Left kidney (tissue), 1 donor: ENCODE measurements at regions not wholly inside any gene's neighbourhood (a gene's known extent, or its start where the extent isn't known, plus 50 kb on each side); places are given as distances from the start of the nearest gene placed in this dataset.

ENCODE experiments used
- DNase-seq: peaks from one replicate; pipeline ENCODE4 v3.0.0-alpha.2; 2013

GRCh38 chr22:49078076-49078710 is 749.5 kb downstream of the BRD1 start:
- no peak for DNase-seq

- no peak for DNase-seq
Measured at GRCh38 chr22:49077586-49077985, 750.1 kb downstream of the BRD1 start.

- DNase-seq = no peak
Measured at GRCh38 chr22:49077036-49077393, 750.7 kb downstream of the BRD1 start.

GRCh38 chr22:49076300-49077035 is 751.2 kb downstream of the BRD1 start:
- no peak for DNase-seq

- no peak for DNase-seq
Measured at GRCh38 chr22:49075150-49075549, 752.5 kb downstream of the BRD1 start.

GRCh38 chr22:49073873-49074417 is 753.7 kb downstream of the BRD1 start:
- DNase-seq = no peak

GRCh38 chr22:49072996-49073645 is 754.6 kb downstream of the BRD1 start:
- DNase-seq = no peak

- no peak for DNase-seq
Measured at GRCh38 chr22:49070501-49070900, 757.2 kb downstream of the BRD1 start.

- DNase-seq = no peak
Measured at GRCh38 chr22:49068861-49069500, 758.7 kb downstream of the BRD1 start.

- DNase-seq = no peak
Measured at GRCh38 chr22:49067504-49067903, 760.2 kb downstream of the BRD1 start.

- no peak for DNase-seq
Measured at GRCh38 chr22:49066619-49067018, 761.1 kb downstream of the BRD1 start.

GRCh38 chr22:49064836-49065235 is 762.8 kb downstream of the BRD1 start:
- no peak for DNase-seq

GRCh38 chr22:49063545-49063890 is 764.2 kb downstream of the BRD1 start:
- no peak for DNase-seq

GRCh38 chr22:49062802-49063544 is 764.7 kb downstream of the BRD1 start:
- DNase-seq = no peak

- no peak for DNase-seq
Measured at GRCh38 chr22:49062155-49062801, 765.4 kb downstream of the BRD1 start.

- DNase-seq = no peak
Measured at GRCh38 chr22:49057910-49058309, 769.8 kb downstream of the BRD1 start.

- DNase-seq = no peak
Measured at GRCh38 chr22:49056301-49056700, 771.4 kb downstream of the BRD1 start.

- DNase-seq = no peak
Measured at GRCh38 chr22:49055406-49055805, 772.3 kb downstream of the BRD1 start.

GRCh38 chr22:49053578-49053977 is 774.1 kb downstream of the BRD1 start:
- no peak for DNase-seq

GRCh38 chr22:49052560-49052959 is 775.1 kb downstream of the BRD1 start:
- no peak for DNase-seq

GRCh38 chr22:49052023-49052538 is 775.6 kb downstream of the BRD1 start:
- DNase-seq = no peak
